Astrocyte (in vitro differentiated cells and primary cell): ENCODE measurements at regions not wholly inside any gene's neighbourhood (a gene's known extent, or its start where the extent isn't known, plus 50 kb on each side); places are given as distances from the start of the nearest gene placed in this dataset.

Source experiments
- EZH2 ChIP-seq: IDR thresholded peaks from 2 replicates; pipeline ENCODE4 v1.6.1; 2012; ENCODE audit warnings: mild to moderate bottlenecking, low read length, inconsistent platforms; ENCODE audit not compliant: insufficient read depth
- TF ChIP-seq, protein P1 (sequence below): IDR thresholded peaks from 2 replicates; pipeline ENCODE4 v1.5.1; 2011; ENCODE audit warnings: low read depth, mild to moderate bottlenecking, inconsistent platforms, low read length, moderate library complexity; ENCODE audit not compliant: insufficient read depth

- TF ChIP-seq, protein P1, sequence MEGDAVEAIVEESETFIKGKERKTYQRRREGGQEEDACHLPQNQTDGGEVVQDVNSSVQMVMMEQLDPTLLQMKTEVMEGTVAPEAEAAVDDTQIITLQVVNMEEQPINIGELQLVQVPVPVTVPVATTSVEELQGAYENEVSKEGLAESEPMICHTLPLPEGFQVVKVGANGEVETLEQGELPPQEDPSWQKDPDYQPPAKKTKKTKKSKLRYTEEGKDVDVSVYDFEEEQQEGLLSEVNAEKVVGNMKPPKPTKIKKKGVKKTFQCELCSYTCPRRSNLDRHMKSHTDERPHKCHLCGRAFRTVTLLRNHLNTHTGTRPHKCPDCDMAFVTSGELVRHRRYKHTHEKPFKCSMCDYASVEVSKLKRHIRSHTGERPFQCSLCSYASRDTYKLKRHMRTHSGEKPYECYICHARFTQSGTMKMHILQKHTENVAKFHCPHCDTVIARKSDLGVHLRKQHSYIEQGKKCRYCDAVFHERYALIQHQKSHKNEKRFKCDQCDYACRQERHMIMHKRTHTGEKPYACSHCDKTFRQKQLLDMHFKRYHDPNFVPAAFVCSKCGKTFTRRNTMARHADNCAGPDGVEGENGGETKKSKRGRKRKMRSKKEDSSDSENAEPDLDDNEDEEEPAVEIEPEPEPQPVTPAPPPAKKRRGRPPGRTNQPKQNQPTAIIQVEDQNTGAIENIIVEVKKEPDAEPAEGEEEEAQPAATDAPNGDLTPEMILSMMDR = no peak
- TF ChIP-seq EZH2 = no peak
These were observed 614.6 kb upstream of the SOX11 start for GRCh38 chr2:5077479-5078089.
